GM18867 (cell line): ENCODE measurements at regions not wholly inside any gene's neighbourhood (a gene's known extent, or its start where the extent isn't known, plus 50 kb on each side); places are given as distances from the start of the nearest gene placed in this dataset.
"Not testable (repeated sequence)": the region's sequence is repeated elsewhere in the genome, so short reads cannot be mapped to it uniquely, and the experiment has no call there.

ENCODE experiments used
- ATAC-seq: cut with Tn5 transposase; IDR thresholded peaks from one replicate; pipeline ENCODE4 v1.9.1; 2021; ENCODE audit warnings: mild to moderate bottlenecking, moderate library complexity; ENCODE audit not compliant: unreplicated experiment

DNA sequence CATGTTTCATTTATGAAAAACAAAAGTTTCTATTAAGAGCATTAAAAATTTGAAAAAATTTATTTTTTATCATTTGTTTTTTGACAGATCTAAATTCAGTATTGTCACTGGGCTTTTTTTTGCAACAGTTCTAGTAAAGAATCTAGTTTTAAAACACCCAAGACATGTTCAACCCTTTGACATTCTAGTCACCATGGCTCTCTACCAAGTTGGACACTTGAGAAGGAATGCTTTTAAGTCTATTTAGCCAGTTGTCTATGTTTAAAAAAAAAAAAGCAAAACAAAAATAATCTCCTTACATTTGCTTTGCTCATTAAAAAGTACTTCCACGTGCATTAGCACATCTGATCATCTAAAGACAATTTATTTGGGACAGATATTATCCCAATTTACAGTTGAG is 417.5 kb downstream of the RSL24D1 start:
- ATAC-seq = no peak

- ATAC-seq = no peak
Measured at GRCh38 chr15:54776410-54776809, 420.3 kb downstream of the RSL24D1 start.

GRCh38 chr15:54772663-54773062 is 424.1 kb downstream of the RSL24D1 start:
- ATAC-seq = no peak

DNA sequence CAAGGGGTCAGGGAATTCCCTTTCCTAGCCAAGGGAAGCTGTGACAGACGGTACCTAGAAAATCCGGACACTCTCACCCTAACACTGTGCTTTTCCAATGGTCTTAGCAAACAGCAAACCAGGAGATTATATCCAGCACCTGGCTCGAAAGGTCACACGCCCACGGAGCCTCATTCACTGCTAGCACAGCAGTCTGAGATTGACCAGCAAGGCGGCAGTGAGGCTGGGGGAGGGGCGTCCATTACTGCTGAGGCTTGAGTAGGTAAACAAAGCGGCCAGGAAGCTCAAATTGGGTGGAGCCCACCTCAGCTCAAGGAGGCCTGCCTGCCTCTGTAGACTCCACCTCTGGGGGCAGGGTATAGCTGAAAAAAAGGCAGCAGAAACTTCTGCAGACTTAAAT is 447.3 kb downstream of the RSL24D1 start:
- ATAC-seq = not testable (repeated sequence)

DNA sequence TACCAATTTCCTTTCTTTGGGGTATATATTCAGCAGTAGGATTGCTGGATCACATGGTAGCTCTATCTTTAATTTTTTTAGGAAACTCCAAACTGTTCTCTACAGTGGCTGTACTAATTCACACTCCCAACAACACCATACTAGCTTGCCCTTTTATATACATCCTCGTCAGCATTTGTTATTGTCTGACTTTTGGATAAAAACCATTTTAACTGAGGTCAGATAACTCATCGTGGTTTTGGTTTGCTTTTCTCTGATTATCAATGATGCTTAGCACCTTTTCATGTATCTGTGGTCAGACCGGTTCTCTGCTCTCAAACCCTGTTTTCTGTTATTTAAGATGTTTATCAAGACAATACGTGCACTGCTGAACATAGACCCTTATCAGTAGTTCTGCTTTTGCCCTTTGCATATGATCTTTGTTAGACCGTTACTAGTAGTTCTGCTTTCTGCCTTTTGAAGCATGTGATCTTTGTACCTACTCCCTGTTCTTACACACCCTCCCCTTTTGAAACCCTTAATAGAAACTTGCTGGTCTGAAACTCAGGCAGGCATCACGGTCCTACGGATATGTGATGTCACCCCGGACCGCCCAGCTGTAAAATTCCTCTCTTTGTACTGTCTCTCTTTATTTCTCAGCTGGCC is 474.3 kb downstream of the RSL24D1 start:
- no peak for ATAC-seq

GRCh38 chr15:54719325-54719724 is 477.4 kb downstream of the RSL24D1 start:
- ATAC-seq = no peak

DNA sequence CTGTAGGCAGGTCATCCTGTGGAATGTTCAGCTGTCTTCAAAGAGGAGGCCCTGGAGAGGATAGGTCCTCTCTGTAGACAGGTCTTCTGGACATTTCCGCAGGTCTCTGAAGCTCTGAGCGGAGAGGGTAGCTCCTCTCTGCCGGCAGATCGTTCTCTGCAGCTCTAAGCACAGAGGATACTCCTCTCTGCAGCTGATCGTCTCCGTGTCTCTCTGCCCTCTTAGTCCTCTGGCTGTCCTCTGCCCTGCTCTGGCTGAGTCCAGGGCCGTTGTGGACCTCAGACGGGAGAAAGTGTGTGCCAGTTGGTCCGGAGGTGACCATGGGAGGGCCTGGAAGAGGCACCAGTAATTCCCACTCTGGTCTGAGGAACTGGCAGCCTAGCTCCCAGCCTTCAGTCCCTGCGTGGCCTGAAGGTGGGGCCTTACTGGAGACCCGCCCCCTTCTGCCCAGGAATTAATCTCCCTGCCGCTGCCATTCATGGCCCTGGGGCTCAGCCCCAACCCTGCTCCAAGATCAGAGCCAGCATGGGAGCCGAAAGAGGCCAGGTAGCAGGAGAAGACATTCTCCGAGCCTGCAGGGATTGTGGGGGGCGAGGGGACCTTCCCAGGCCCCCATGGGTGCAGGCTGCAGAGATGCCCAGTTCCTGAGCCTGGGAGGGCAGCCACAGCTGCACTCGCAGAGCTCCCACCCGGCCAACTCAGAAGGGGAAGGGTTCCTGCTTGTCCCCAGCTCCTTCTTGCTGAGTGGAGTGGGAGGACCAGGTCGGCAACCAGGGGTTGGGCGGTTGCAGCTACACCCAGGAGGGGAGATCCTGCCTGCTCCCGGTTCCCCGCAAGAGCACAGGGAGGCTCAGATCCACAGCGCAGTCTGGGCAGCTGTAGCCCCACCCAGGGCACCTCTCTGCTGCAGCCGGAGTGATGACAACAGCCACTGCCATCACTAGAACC is 488.7 kb downstream of the RSL24D1 start:
- ATAC-seq = no peak

GRCh38 chr15:54687628-54688027 is 509.1 kb downstream of the RSL24D1 start:
- no peak for ATAC-seq
